Activated CD4-positive, alpha-beta T cell treated with anti-CD3 and anti-CD28 coated beads for 4 hours (primary cell): ENCODE measurements at regions not wholly inside any gene's neighbourhood (a gene's known extent, or its start where the extent isn't known, plus 50 kb on each side); places are given as distances from the start of the nearest gene placed in this dataset.

Experiments used
- DNase-seq, 2 donors: peaks; one replicate each; pipeline ENCODE4 v3.0.0-alpha.2; 2020

GRCh38 chrX:108795240-108795639, 58.9 kb upstream of the IRS4 start:
- no peak for DNase-seq
